HL-60 (cell line): ENCODE measurements at regions not wholly inside any gene's neighbourhood (a gene's known extent, or its start where the extent isn't known, plus 50 kb on each side); places are given as distances from the start of the nearest gene placed in this dataset.

ENCODE experiments used
- DNase-seq, 2 experiments: peaks; one replicate each; pipeline ENCODE4 v3.0.0-alpha.2; 2010 to 2020; ENCODE audit warnings: low read depth in 1 of 2, low spot score in 1 of 2
- H3K27ac ChIP-seq: fragments of 250-450 bp; sonication (Bioruptor Pico); replicated peaks from 2 replicates; pipeline ENCODE4 v1.5.1; 2020; ENCODE audit warnings: mild to moderate bottlenecking, moderate library complexity
- H3K27me3 ChIP-seq: fragments of 250-450 bp; sonication (Bioruptor Pico); 2 replicates; pipeline ENCODE4 v1.5.1; 2021; ENCODE audit warnings: mild to moderate bottlenecking, moderate library complexity; ENCODE audit not compliant: insufficient read depth, poor library complexity, severe bottlenecking
- H3K4me3 ChIP-seq: replicated peaks from 2 replicates; pipeline ENCODE4 v1.5.1; 2011; ENCODE audit warnings: mild to moderate bottlenecking, control low read depth, low read length; ENCODE audit not compliant: insufficient read depth
- GABPA ChIP-seq: IDR thresholded peaks from 2 replicates; pipeline ENCODE4 v1.6.1; 2012; ENCODE audit warnings: low read depth
- POLR2AphosphoS5 ChIP-seq: IDR thresholded peaks from 2 replicates; pipeline ENCODE4 v1.6.1; 2012; ENCODE audit warnings: low read depth
- REST ChIP-seq: IDR thresholded peaks from 2 replicates; pipeline ENCODE4 v1.6.1; 2012; ENCODE audit warnings: low read depth; ENCODE audit not compliant: insufficient replicate concordance
- SPI1 ChIP-seq: IDR thresholded peaks from 2 replicates; pipeline ENCODE4 v1.6.1; 2012; ENCODE audit warnings: low read depth, mild to moderate bottlenecking, borderline replicate concordance
- TF ChIP-seq, protein P1 (sequence below): IDR thresholded peaks from one replicate; pipeline ENCODE4 v1.5.1; 2011; ENCODE audit warnings: low read length, control low read depth, inconsistent platforms; ENCODE audit not compliant: insufficient read depth

- no peak overlapping the region for H3K4me3 ChIP-seq
- TF ChIP-seq, protein P1, sequence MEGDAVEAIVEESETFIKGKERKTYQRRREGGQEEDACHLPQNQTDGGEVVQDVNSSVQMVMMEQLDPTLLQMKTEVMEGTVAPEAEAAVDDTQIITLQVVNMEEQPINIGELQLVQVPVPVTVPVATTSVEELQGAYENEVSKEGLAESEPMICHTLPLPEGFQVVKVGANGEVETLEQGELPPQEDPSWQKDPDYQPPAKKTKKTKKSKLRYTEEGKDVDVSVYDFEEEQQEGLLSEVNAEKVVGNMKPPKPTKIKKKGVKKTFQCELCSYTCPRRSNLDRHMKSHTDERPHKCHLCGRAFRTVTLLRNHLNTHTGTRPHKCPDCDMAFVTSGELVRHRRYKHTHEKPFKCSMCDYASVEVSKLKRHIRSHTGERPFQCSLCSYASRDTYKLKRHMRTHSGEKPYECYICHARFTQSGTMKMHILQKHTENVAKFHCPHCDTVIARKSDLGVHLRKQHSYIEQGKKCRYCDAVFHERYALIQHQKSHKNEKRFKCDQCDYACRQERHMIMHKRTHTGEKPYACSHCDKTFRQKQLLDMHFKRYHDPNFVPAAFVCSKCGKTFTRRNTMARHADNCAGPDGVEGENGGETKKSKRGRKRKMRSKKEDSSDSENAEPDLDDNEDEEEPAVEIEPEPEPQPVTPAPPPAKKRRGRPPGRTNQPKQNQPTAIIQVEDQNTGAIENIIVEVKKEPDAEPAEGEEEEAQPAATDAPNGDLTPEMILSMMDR, result no peak
- no peak for TF ChIP-seq POLR2AphosphoS5
- TF ChIP-seq REST, result no peak
- no peak overlapping the region for H3K27ac ChIP-seq
- no peaks in the 10 kb centered on the region for H3K27me3 ChIP-seq
- DNase-seq, result no peak
These were observed 301.9 kb upstream of the RASGEF1B start for GRCh38 chr4:81773557-81773956.

- TF ChIP-seq POLR2AphosphoS5, result no peak
- no peak for TF ChIP-seq SPI1
- DNase-seq, result no peak
- Histone ChIP-seq H3K27ac (no peak overlapping the region), H3K27me3 (no peaks in the 10 kb centered on the region), H3K4me3 (no peak overlapping the region)
These were observed 300.0 kb upstream of the RASGEF1B start for GRCh38 chr4:81771721-81772120.

GRCh38 chr4:81769244-81769643 lies 297.5 kb upstream of the RASGEF1B start:
- H3K4me3 ChIP-seq, result no peak overlapping the region
- no peak for TF ChIP-seq GABPA
- no peak for TF ChIP-seq POLR2AphosphoS5
- no peak for TF ChIP-seq SPI1
- TF ChIP-seq, protein P1, result no peak
- TF ChIP-seq REST, result no peak
- H3K27me3 ChIP-seq, result no peaks in the 10 kb centered on the region
- H3K27ac ChIP-seq, result no peak overlapping the region
- no peak for DNase-seq

GRCh38 chr4:81758574-81759264 lies 287.0 kb upstream of the RASGEF1B start:
- no peak for TF ChIP-seq SPI1
- no peak for TF ChIP-seq GABPA
- no peak for TF ChIP-seq REST
- no peak for TF ChIP-seq POLR2AphosphoS5
- H3K27me3 ChIP-seq, result no peaks in the 10 kb centered on the region
- no peak overlapping the region for H3K4me3 ChIP-seq
- DNase-seq, result no peak
- no peak overlapping the region for H3K27ac ChIP-seq
